GM23338 (cell line): ENCODE measurements at regions not wholly inside any gene's neighbourhood (a gene's known extent, or its start where the extent isn't known, plus 50 kb on each side); places are given as distances from the start of the nearest gene placed in this dataset.

Experiments used
- ATAC-seq: fragments of 200-7000 bp; cut with Tn5 transposase; 3 replicates; pipeline ENCODE4 v1.9.1; 2020
- DNase-seq: peaks from one replicate; pipeline ENCODE4 v3.0.0-alpha.2; 2015; ENCODE audit warnings: low spot score
- H2AFZ ChIP-seq: fragments of 200-600 bp; sonication (generic); 2 replicates; pipeline ENCODE4 v1.8.0; 2016; ENCODE audit warnings: antibody characterized with exemption, mild to moderate bottlenecking, moderate library complexity
- H3F3A ChIP-seq: fragments of 200-600 bp; sonication (generic); replicated peaks from 2 replicates; pipeline ENCODE4 v1.8.0; 2017; ENCODE audit warnings: antibody characterized with exemption, mixed run types, low read depth
- H3K27ac ChIP-seq: fragments of 200-600 bp; sonication (generic); 2 replicates; pipeline ENCODE4 v1.6.1; 2016; ENCODE audit warnings: low read depth
- H3K27me3 ChIP-seq: fragments of 200-600 bp; sonication (generic); 2 replicates; pipeline ENCODE4 v1.8.0; 2016; ENCODE audit warnings: mild to moderate bottlenecking, mixed run types, moderate library complexity; ENCODE audit not compliant: insufficient read depth
- H3K36me3 ChIP-seq: fragments of 200-600 bp; sonication (generic); 2 replicates; pipeline ENCODE4 v1.8.0; 2016; ENCODE audit warnings: mild to moderate bottlenecking; ENCODE audit not compliant: insufficient read depth
- H3K4me1 ChIP-seq: fragments of 200-600 bp; sonication (generic); 2 replicates; pipeline ENCODE4 v1.8.0; 2016; ENCODE audit warnings: mild to moderate bottlenecking, moderate library complexity; ENCODE audit not compliant: insufficient read depth
- H3K4me2 ChIP-seq: fragments of 200-600 bp; sonication (generic); 2 replicates; pipeline ENCODE4 v1.7.1; 2017; ENCODE audit warnings: mixed run types
- H3K4me3 ChIP-seq: fragments of 200-600 bp; sonication (generic); 2 replicates; pipeline ENCODE4 v1.6.1; 2016; ENCODE audit warnings: mixed run types
- H3K79me2 ChIP-seq: fragments of 200-600 bp; sonication (generic); replicated peaks from 2 replicates; pipeline ENCODE4 v1.8.0; 2017; ENCODE audit warnings: mild to moderate bottlenecking; ENCODE audit not compliant: insufficient read depth
- H3K9me2 ChIP-seq: fragments of 200-600 bp; sonication (generic); 2 replicates; pipeline ENCODE4 v1.8.0; 2017; ENCODE audit not compliant: insufficient read depth
- H4K20me1 ChIP-seq: fragments of 200-600 bp; sonication (generic); replicated peaks from 2 replicates; pipeline ENCODE4 v1.8.0; 2017; ENCODE audit warnings: mild to moderate bottlenecking; ENCODE audit not compliant: insufficient read depth
- H3K27ac Mint-ChIP-seq: 2 replicates; pipeline ENCODE4 v1.8.0; 2020; ENCODE audit warnings: inconsistent platforms, mild to moderate bottlenecking, moderate library complexity, mixed read lengths
- H3K27me3 Mint-ChIP-seq: 3 replicates; pipeline ENCODE4 v1.8.0; 2022; ENCODE audit warnings: low read depth, mild to moderate bottlenecking, moderate library complexity, mixed read lengths, inconsistent platforms; ENCODE audit not compliant: insufficient read depth, poor library complexity
- H3K36me3 Mint-ChIP-seq: 3 replicates; pipeline ENCODE4 v1.8.0; 2021; ENCODE audit warnings: low read depth, mild to moderate bottlenecking, inconsistent platforms, moderate library complexity, mixed read lengths
- H3K4me1 Mint-ChIP-seq: 3 replicates; pipeline ENCODE4 v1.8.0; 2020; ENCODE audit warnings: mild to moderate bottlenecking, inconsistent platforms, mixed read lengths
- H3K4me3 Mint-ChIP-seq: 3 replicates; pipeline ENCODE4 v1.8.0; 2021; ENCODE audit warnings: moderate library complexity, mild to moderate bottlenecking, inconsistent platforms, mixed read lengths
- H3K9me3 Mint-ChIP-seq: 3 replicates; pipeline ENCODE4 v1.8.0; 2020; ENCODE audit warnings: moderate library complexity, mild to moderate bottlenecking, inconsistent platforms, mixed read lengths
- CREB1 ChIP-seq: fragments of 250-450 bp; sonication (Bioruptor Pico); IDR thresholded peaks from 2 replicates; pipeline ENCODE4 v1.5.0; 2020; ENCODE audit warnings: low read depth, mild to moderate bottlenecking, moderate library complexity
- ETS1 ChIP-seq: IDR thresholded peaks from 2 replicates; pipeline ENCODE4 v1.6.1; 2016; ENCODE audit warnings: antibody characterized with exemption
- EZH2 ChIP-seq: fragments of 200-600 bp; sonication (generic); IDR thresholded peaks from one replicate; pipeline ENCODE4 v1.8.0; 2017; ENCODE audit warnings: antibody characterized with exemption, mild to moderate bottlenecking, low read depth; ENCODE audit not compliant: unreplicated experiment
- EZH2phosphoT487 ChIP-seq: fragments of 200-600 bp; sonication (generic); IDR thresholded peaks from one replicate; pipeline ENCODE4 v1.8.1; 2018; ENCODE audit warnings: antibody characterized with exemption; ENCODE audit not compliant: unreplicated experiment
- JUNB ChIP-seq: IDR thresholded peaks from one replicate; pipeline ENCODE4 v1.6.1; 2016; ENCODE audit warnings: antibody characterized with exemption; ENCODE audit not compliant: unreplicated experiment
- NANOG ChIP-seq: IDR thresholded peaks from 2 replicates; pipeline ENCODE4 v1.6.1; 2016; ENCODE audit warnings: antibody characterized with exemption, borderline replicate concordance
- POLR2AphosphoS5 ChIP-seq: IDR thresholded peaks from 2 replicates; pipeline ENCODE4 v1.6.1; 2016; ENCODE audit warnings: antibody characterized with exemption, low read depth
- REST ChIP-seq: IDR thresholded peaks from one replicate; pipeline ENCODE4 v1.6.1; 2018; ENCODE audit warnings: antibody characterized with exemption; ENCODE audit not compliant: unreplicated experiment
- STAT1 ChIP-seq: IDR thresholded peaks from one replicate; pipeline ENCODE4 v1.6.1; 2016; ENCODE audit warnings: antibody characterized with exemption; ENCODE audit not compliant: unreplicated experiment
- ZNF114 ChIP-seq: fragments of 250-450 bp; sonication (Bioruptor Pico); IDR thresholded peaks from 2 replicates; pipeline ENCODE4 v1.5.0; 2020; ENCODE audit warnings: mild to moderate bottlenecking, moderate library complexity
- ZNF331 ChIP-seq: fragments of 250-450 bp; sonication (Bioruptor Pico); IDR thresholded peaks from 2 replicates; pipeline ENCODE4 v1.5.0; 2020; ENCODE audit warnings: low read depth, mild to moderate bottlenecking, moderate library complexity

- peak; percentile 51 for DNase-seq
- no peak for ATAC-seq
- 0 out of 2 replicates have a peak overlapping the region, but pooled peaks have one; percentile 2 for H3K27ac Mint-ChIP-seq
Observed at GRCh38 chr5:123992641-123993040, 480.7 kb downstream of the CSNK1G3 start.

GRCh38 chr5:123987956-123988355 is 476.0 kb downstream of the CSNK1G3 start:
- no peak overlapping the region for H3K27ac ChIP-seq
- peaks cover 2% of the 10 kb centered on the region for H3K27me3 Mint-ChIP-seq
- H3K4me1 ChIP-seq, result peaks cover 4% of the 10 kb centered on the region; the same call in 1 of the 2 replicates
- peaks cover 21% of the 10 kb centered on the region for H3K36me3 Mint-ChIP-seq
- no peak overlapping the region for H3K4me3 ChIP-seq
- DNase-seq (no peak), ATAC-seq (no peak)
- H3K4me3 Mint-ChIP-seq, result no peak overlapping the region
- peaks cover 20% of the 10 kb centered on the region for H3K9me3 Mint-ChIP-seq
- no peaks in the 10 kb centered on the region for H3K79me2 ChIP-seq
- H3K4me1 Mint-ChIP-seq, result peaks cover 2% of the 10 kb centered on the region
- no peaks in the 10 kb centered on the region for H4K20me1 ChIP-seq
- 0 out of 2 replicates have a peak overlapping the region, but pooled peaks have one; percentile 18 for H2AFZ ChIP-seq
- no peak overlapping the region for H3K4me2 ChIP-seq
- H3K27me3 ChIP-seq, result no peaks in the 10 kb centered on the region
- peaks cover 18% of the 10 kb centered on the region; the same call in 1 of the 2 replicates for H3K9me2 ChIP-seq
- H3K27ac Mint-ChIP-seq, result no peak overlapping the region
- H3F3A ChIP-seq, result no peaks in the 10 kb centered on the region
- no peaks in the 10 kb centered on the region; the same call in 1 of the 2 replicates for H3K36me3 ChIP-seq
- TF ChIP-seq ZNF331 (CRISPR knock-in tag) (no peak), JUNB (no peak), ZNF114 (no peak), NANOG (no peak), REST (no peak), ETS1 (no peak), CREB1 (CRISPR knock-in tag) (no peak), STAT1 (no peak), EZH2 (no peak), EZH2phosphoT487 (no peak), POLR2AphosphoS5 (no peak)

More at GRCh38 chr5:123992641-123993040, 480.7 kb downstream of the CSNK1G3 start:
- Mint-ChIP-seq H3K27me3 (peaks cover 3% of the 10 kb centered on the region), H3K4me3 (no peak overlapping the region), H3K4me1 (peaks cover 6% of the 10 kb centered on the region), H3K36me3 (peaks cover 5% of the 10 kb centered on the region; the same call in 1 of the 3 replicates), H3K9me3 (peaks cover 7% of the 10 kb centered on the region; the same call in 2 of the 3 replicates)
- Histone ChIP-seq H3K4me1 (peaks cover 4% of the 10 kb centered on the region; the same call in 1 of the 2 replicates), H2AFZ (no peak overlapping the region), H3F3A (no peaks in the 10 kb centered on the region), H4K20me1 (no peaks in the 10 kb centered on the region), H3K9me2 (peaks cover 10% of the 10 kb centered on the region; the same call in 1 of the 2 replicates), H3K4me3 (no peak overlapping the region), H3K27ac (no peak overlapping the region), H3K36me3 (no peaks in the 10 kb centered on the region), H3K79me2 (no peaks in the 10 kb centered on the region), H3K27me3 (no peaks in the 10 kb centered on the region), H3K4me2 (no peak overlapping the region)
- TF ChIP-seq ZNF114 (no peak), NANOG (0 out of 2 replicates have a peak, but pooled peaks have one; percentile 14)
